Thyroid gland (tissue), 4 donors: ENCODE measurements at regions not wholly inside any gene's neighbourhood (a gene's known extent, or its start where the extent isn't known, plus 50 kb on each side); places are given as distances from the start of the nearest gene placed in this dataset.
"Not testable (repeated sequence)": the region's sequence is repeated elsewhere in the genome, so short reads cannot be mapped to it uniquely, and the experiment has no call there.

Experiments used
- DNase-seq, 2 donors: peaks; one replicate each; pipeline ENCODE4 v3.0.0-alpha.2; 2019
- H3K27ac ChIP-seq, 3 donors: fragments of 200-600 bp; sonication (generic); 1 replicate in 2 of 3; 2 replicates in 1 of 3; pipeline ENCODE4 v1.5.1; 2016 to 2019; ENCODE audit warnings: mild to moderate bottlenecking in 1 of 3, moderate library complexity in 1 of 3
- H3K27me3 ChIP-seq: fragments of 200-600 bp; sonication (generic); one replicate; pipeline ENCODE4 v1.5.1; 2019
- H3K36me3 ChIP-seq, 2 donors: fragments of 200-600 bp; sonication (generic); one replicate each; pipeline ENCODE4 v1.5.1; 2016 to 2019
- H3K4me1 ChIP-seq, 2 donors: fragments of 200-600 bp; sonication (generic); one replicate each; pipeline ENCODE4 v1.5.1; 2017 to 2019
- H3K4me3 ChIP-seq, 3 donors: fragments of 200-600 bp; sonication (generic); replicated peaks in 1 of 3; 1 replicate in 2 of 3; 2 replicates in 1 of 3; pipeline ENCODE4 v1.5.1; 2016; ENCODE audit warnings: mild to moderate bottlenecking in 1 of 3
- H3K9me3 ChIP-seq: fragments of 200-600 bp; sonication (generic); one replicate; pipeline ENCODE4 v1.5.1; 2017
- POLR2A ChIP-seq, 2 donors: fragments of 450-650 bp; IDR thresholded peaks; one replicate each; pipeline ENCODE4 v1.6.1; 2017; ENCODE audit warnings: antibody characterized with exemption in 2 of 2, mild to moderate bottlenecking in 2 of 2, moderate library complexity in 1 of 2
- WGBS, 2 donors: methylation state at CpG; one replicate each; pipeline ENCODE4 v1.1.5; 2017; 5-methylcytosine and 5-hydroxymethylcytosine counted together
- intact Hi-C: fragments of 100-400 bp; cut with DNase I; formaldehyde crosslinking; loops from one replicate; pipeline ENCODE4 v1.15.1; 2023
- TF ChIP-seq, protein P1 (sequence below), 6 experiments: fragments of 200-600 bp in 3 of 6; fragments of 450-650 bp in 3 of 6; sonication (generic) in 3 of 6; IDR thresholded peaks; one replicate each; pipeline ENCODE4 v1.5.1; 2016 to 2019; ENCODE audit warnings: antibody characterized with exemption in 6 of 6, mild to moderate bottlenecking in 2 of 6, inconsistent platforms in 1 of 6, moderate library complexity in 1 of 6

DNA sequence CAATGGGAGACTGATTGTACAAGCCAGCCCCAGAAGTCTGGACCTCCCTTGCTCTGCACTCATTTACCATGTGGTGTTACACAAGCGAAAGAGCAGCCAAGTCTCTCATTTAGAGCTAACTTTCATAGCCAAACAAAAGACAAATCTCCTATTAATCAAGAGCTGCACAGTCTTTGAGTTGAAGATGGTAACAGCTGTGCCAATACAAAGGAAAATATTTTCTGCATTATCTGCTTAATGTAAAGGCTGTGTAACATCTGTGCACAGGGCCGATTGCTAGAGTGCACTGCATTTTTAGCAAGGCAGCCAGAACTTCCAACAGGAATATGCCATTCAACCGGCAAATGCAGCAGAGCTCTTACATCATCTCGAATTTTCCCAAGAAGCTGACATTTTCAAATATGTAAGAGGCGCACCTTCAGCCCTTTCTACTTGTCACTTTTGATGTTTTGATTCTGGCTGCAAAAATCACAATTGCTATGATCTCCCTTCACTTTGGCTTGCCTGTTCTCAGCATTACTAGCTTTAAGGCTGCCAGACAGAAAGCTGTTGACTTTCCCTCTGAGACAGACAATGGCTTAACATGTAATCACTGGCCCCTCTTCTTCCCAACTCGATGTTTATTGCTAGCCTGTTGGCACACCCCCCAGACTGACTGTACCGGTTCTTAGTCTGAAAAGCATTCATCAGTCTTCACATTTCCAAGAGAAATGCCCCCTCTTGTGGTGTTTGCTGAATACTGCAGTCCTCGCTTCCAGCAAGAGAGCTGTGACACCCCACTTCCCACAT is 96.9 kb upstream of the TANK start:
- no peaks in the 10 kb centered on the region for H3K27me3 ChIP-seq
- no peak overlapping the region for H3K27ac ChIP-seq
- WGBS, 2 donors: 25 to 34% methylated on average over 8 of the region's 8 CpGs
- H3K4me3 ChIP-seq: no peak overlapping the region
- intact Hi-C loops: no loop called here
- no peaks in the 10 kb centered on the region for H3K36me3 ChIP-seq
- peak; percentile 79 to 80 for DNase-seq
- H3K9me3 ChIP-seq: no peaks in the 10 kb centered on the region
- peaks cover 0 to 10% of the 10 kb centered on the region in 2 donors for H3K4me1 ChIP-seq
- TF ChIP-seq POLR2A (IDR thresholded peaks at IDR 0.05): no peak
- TF ChIP-seq, protein P1, sequence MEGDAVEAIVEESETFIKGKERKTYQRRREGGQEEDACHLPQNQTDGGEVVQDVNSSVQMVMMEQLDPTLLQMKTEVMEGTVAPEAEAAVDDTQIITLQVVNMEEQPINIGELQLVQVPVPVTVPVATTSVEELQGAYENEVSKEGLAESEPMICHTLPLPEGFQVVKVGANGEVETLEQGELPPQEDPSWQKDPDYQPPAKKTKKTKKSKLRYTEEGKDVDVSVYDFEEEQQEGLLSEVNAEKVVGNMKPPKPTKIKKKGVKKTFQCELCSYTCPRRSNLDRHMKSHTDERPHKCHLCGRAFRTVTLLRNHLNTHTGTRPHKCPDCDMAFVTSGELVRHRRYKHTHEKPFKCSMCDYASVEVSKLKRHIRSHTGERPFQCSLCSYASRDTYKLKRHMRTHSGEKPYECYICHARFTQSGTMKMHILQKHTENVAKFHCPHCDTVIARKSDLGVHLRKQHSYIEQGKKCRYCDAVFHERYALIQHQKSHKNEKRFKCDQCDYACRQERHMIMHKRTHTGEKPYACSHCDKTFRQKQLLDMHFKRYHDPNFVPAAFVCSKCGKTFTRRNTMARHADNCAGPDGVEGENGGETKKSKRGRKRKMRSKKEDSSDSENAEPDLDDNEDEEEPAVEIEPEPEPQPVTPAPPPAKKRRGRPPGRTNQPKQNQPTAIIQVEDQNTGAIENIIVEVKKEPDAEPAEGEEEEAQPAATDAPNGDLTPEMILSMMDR (IDR thresholded peaks at IDR 0.05): peak; percentile 77 to 88 (median 84)

DNA sequence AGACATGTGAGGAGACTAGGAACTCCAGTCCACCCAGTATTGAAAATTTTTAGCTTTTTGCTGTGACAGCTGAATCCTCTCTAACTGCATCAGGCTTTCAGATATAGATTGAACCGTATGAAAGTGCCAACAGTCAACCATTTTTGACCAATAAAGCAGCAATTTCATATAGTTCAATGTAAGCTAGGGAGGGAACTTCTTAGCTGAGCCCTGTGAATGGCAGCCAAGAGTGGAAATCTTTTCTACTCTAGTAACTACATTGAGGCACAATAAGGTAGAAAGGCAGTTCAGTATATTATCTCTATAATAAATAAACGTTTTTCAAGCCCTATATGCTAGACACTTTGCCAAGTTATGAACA is 96.3 kb upstream of the TANK start:
- no peak for DNase-seq
- 8 to 17% methylated on average over 2 of the region's 2 CpGs for WGBS, 2 donors
- Histone ChIP-seq H3K36me3 (no peaks in the 10 kb centered on the region), H3K27me3 (no peaks in the 10 kb centered on the region), H3K27ac (no peak overlapping the region), H3K4me3 (no peak overlapping the region), H3K9me3 (no peaks in the 10 kb centered on the region), H3K4me1 (peaks cover 0 to 10% of the 10 kb centered on the region in 2 donors)
- TF ChIP-seq, protein P1 (IDR thresholded peaks at IDR 0.05): no peak
- TF ChIP-seq POLR2A (IDR thresholded peaks at IDR 0.05): no peak
- intact Hi-C loops: no loop called here

DNA sequence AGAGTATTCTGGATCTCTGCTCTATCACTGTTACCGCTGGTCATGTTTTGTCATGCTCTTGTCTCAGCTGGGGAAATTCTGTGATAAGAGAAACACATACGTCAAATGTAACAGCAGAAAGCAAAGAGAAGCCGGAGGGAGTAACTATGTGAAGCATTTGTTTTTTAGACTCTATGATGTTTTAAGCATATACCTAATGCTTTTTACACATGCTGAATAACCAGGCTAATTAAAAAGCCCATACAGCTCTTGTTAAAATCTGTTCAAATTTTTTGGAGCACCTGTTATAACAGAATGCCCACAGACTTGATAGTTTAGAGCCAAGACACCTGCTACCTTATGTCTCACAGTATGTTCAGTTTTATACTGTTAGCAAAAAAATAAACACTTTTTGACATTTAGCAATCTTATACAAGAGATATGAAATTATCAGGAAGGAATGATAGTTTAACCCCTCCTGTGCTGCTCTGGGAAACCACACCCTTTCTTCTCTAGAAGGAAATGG is 92.3 kb upstream of the TANK start:
- TF ChIP-seq POLR2A (IDR thresholded peaks at IDR 0.05): no peak
- TF ChIP-seq, protein P1 (IDR thresholded peaks at IDR 0.05): no peak
- Histone ChIP-seq H3K4me3 (no peak overlapping the region), H3K36me3 (no peaks in the 10 kb centered on the region), H3K4me1 (peaks cover 0 to 10% of the 10 kb centered on the region in 2 donors), H3K9me3 (no peaks in the 10 kb centered on the region), H3K27ac (no peak overlapping the region), H3K27me3 (no peaks in the 10 kb centered on the region)
- intact Hi-C loops: no loop called here
- WGBS, 2 donors: 90 to 93% methylated on average over 3 of the region's 3 CpGs
- DNase-seq: no peak

DNA sequence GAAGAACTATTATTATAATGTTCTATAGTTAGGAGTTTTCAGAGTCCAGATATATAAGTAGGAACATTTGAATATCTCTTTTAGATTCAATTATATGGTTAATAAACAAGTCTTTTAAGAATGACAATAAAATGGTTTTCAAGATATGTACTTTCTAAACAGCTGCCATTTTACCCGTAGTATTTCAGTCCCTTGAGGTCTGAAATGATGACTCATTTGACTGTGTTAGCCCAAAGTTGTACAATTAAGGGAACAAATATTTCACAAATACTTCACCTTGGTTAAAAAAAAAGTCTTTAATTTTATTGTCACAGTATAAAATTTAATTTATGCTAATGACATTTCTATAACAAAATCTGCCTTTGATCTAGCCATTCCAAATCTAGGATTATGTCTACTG is 91.6 kb upstream of the TANK start:
- no peak for TF ChIP-seq POLR2A (IDR thresholded peaks at IDR 0.05)
- TF ChIP-seq, protein P1 (IDR thresholded peaks at IDR 0.05): no peak
- H3K4me1 ChIP-seq: peaks cover 0 to 3% of the 10 kb centered on the region in 2 donors
- H3K36me3 ChIP-seq: no peaks in the 10 kb centered on the region
- WGBS, 2 donors: 45 to 69% methylated on average over 1 of the region's 1 CpG
- H3K4me3 ChIP-seq: no peak overlapping the region
- intact Hi-C loops: no loop called here
- H3K27me3 ChIP-seq: no peaks in the 10 kb centered on the region
- no peaks in the 10 kb centered on the region for H3K9me3 ChIP-seq
- no peak for DNase-seq
- H3K27ac ChIP-seq: no peak overlapping the region

DNA sequence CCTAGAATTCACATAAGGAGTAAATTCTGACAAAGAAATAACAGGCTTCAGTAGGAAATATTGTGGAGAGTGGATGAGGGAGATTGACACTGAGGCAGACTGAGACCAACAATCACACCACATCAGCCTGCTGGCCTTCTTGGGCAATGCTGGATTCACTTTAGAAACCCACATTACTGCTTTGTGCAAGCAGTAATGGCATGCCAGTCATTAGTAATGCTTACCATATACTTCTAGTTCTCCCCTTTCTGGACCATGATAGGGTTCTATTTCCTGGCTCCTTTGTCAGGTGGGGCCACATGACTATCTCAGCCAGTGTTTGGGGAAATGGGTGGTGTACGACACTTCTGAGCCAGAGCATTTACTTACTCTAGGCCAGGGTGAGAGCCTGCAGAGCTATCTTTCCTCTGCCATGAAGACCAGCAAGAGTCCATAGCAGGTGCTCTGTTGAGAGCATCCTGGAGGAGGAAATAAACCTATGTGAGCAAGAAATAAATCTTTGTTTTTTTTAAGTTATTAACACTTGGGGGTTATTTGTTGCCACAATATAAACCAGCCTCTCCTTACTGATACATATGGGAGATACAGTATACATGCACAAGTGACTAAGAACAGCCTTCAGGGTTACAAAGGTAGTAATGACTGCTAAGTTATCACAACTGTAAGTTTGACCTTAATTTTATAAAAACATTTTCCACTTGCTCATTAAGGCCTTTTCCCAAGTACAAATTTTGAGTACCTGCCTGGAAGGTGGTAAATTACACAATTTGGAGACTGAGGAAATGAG is 89.3 kb upstream of the TANK start:
- WGBS, 2 donors: 78 to 100% methylated on average over 1 of the region's 1 CpG
- TF ChIP-seq, protein P1 (IDR thresholded peaks at IDR 0.05): no peak
- TF ChIP-seq POLR2A (IDR thresholded peaks at IDR 0.05): no peak
- H3K27me3 ChIP-seq: no peaks in the 10 kb centered on the region

DNA sequence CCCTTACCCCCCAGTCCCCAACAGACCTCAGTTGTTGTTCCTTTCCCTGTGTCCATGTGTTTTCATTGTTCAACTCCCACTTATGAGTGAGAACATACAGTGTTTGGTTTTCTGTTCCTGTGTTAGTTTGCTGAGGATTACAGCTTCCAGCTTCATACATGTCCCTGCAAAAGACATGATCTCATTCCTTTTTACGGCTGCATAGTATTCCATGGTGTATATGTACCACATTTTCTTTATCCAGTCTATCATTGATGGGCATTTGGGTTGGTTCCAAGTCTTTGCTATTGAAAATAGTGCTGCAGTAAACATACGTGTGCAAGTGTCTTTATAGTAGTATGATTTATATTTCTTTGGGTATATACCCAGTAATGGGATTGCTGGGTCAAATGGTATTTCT is 87.8 kb upstream of the TANK start:
- 94 to 95% methylated on average over 2 of the region's 2 CpGs for WGBS, 2 donors
- not testable (repeated sequence) for H3K27me3 ChIP-seq

More for the DNA sequence above, 89.3 kb upstream of the TANK start:
- intact Hi-C loops: no loop called here
- DNase-seq: no peak
- Histone ChIP-seq H3K4me3 (no peak overlapping the region), H3K9me3 (no peaks in the 10 kb centered on the region), H3K4me1 (no peaks in the 10 kb centered on the region), H3K27ac (no peak overlapping the region), H3K36me3 (no peaks in the 10 kb centered on the region)

More for the DNA sequence above, 87.8 kb upstream of the TANK start:
- H3K4me1 ChIP-seq, H3K36me3 ChIP-seq, DNase-seq, H3K27ac ChIP-seq, H3K9me3 ChIP-seq, H3K4me3 ChIP-seq, intact Hi-C loops: not testable (repeated sequence)
